ENCODE measurements at regions not wholly inside any gene's neighbourhood (a gene's known extent, or its start where the extent isn't known, plus 50 kb on each side); places are given as distances from the start of the nearest gene placed in this dataset.

GRCh38 chr7:46208635-46209525, 287.8 kb upstream of the IGFBP3 start:
- DNase-seq (ENCODE audit: low read depth): no peak
- no peak overlapping the region for H3K4me3 ChIP-seq (ENCODE audit: low read length)
- TF ChIP-seq, protein P1, sequence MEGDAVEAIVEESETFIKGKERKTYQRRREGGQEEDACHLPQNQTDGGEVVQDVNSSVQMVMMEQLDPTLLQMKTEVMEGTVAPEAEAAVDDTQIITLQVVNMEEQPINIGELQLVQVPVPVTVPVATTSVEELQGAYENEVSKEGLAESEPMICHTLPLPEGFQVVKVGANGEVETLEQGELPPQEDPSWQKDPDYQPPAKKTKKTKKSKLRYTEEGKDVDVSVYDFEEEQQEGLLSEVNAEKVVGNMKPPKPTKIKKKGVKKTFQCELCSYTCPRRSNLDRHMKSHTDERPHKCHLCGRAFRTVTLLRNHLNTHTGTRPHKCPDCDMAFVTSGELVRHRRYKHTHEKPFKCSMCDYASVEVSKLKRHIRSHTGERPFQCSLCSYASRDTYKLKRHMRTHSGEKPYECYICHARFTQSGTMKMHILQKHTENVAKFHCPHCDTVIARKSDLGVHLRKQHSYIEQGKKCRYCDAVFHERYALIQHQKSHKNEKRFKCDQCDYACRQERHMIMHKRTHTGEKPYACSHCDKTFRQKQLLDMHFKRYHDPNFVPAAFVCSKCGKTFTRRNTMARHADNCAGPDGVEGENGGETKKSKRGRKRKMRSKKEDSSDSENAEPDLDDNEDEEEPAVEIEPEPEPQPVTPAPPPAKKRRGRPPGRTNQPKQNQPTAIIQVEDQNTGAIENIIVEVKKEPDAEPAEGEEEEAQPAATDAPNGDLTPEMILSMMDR (conservative IDR thresholded peaks at IDR 0.05; ENCODE audit: low read depth, low read length): no peak

DNA sequence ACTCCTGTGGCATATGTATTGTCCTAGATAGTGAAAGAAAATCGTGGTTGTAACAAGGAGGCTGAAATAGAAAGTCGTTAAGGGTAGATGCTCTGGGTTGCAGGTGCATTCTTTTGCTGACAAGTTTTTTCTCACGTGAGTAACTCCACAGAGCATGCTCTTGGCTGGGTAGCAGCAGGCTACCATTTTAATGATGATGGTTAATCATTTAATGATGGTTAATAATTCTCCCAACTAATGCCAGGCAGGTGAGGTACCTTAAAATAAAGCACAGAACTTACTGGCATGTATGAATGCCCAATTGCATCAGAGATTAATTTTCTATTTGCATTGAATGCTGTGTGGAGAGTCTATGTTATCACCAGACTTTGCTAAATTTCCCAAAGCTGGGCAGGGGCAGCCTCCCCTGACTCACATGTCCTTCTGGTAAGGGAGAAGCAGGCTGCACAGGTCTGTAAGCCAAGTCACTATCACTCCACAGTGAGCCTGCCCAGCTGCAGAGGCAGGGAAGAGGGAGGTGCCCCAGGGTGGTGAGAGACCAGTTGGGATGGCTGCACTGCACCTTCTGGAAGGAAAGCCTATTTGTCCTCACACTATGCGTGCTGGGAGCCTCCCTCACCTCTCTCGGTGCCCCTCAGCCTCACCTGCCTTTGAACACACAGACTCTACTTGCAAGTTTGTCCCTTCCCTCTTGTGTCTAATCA, 287.0 kb upstream of the IGFBP3 start:
- TF ChIP-seq, protein P1 (conservative IDR thresholded peaks at IDR 0.05; ENCODE audit: low read depth, low read length): no peak
- DNase-seq (ENCODE audit: low read depth): no peak
- no peak overlapping the region for H3K4me3 ChIP-seq (ENCODE audit: low read length)

- H3K4me3 ChIP-seq (ENCODE audit: low read length): no peak overlapping the region
- TF ChIP-seq, protein P1 (conservative IDR thresholded peaks at IDR 0.05; ENCODE audit: low read depth, low read length): no peak
- DNase-seq (ENCODE audit: low read depth): no peak
These were observed 285.5 kb upstream of the IGFBP3 start for GRCh38 chr7:46206476-46207060.

GRCh38 chr7:46205478-46205877, 284.4 kb upstream of the IGFBP3 start:
- no peak overlapping the region for H3K4me3 ChIP-seq (ENCODE audit: low read length)
- TF ChIP-seq, protein P1 (conservative IDR thresholded peaks at IDR 0.05; ENCODE audit: low read depth, low read length): no peak
- no peak for DNase-seq (ENCODE audit: low read depth)

GRCh38 chr7:46203926-46204325, 282.9 kb upstream of the IGFBP3 start:
- H3K4me3 ChIP-seq (ENCODE audit: low read length): no peak overlapping the region
- TF ChIP-seq, protein P1 (conservative IDR thresholded peaks at IDR 0.05; ENCODE audit: low read depth, low read length): no peak
- no peak for DNase-seq (ENCODE audit: low read depth)

GRCh38 chr7:46202379-46202778, 281.3 kb upstream of the IGFBP3 start:
- no peak for DNase-seq (ENCODE audit: low read depth)
- TF ChIP-seq, protein P1 (conservative IDR thresholded peaks at IDR 0.05; ENCODE audit: low read depth, low read length): no peak
- H3K4me3 ChIP-seq (ENCODE audit: low read length): no peak overlapping the region

Data from retinal pigment epithelial cell (primary cell).